GM18498 (cell line): ENCODE measurements at regions not wholly inside any gene's neighbourhood (a gene's known extent, or its start where the extent isn't known, plus 50 kb on each side); places are given as distances from the start of the nearest gene placed in this dataset.
"Not testable (repeated sequence)": the region's sequence is repeated elsewhere in the genome, so short reads cannot be mapped to it uniquely, and the experiment has no call there.

ENCODE experiments used
- ATAC-seq: cut with Tn5 transposase; IDR thresholded peaks from one replicate; pipeline ENCODE4 v1.9.1; 2021; ENCODE audit warnings: mild to moderate bottlenecking, moderate library complexity; ENCODE audit not compliant: unreplicated experiment

DNA sequence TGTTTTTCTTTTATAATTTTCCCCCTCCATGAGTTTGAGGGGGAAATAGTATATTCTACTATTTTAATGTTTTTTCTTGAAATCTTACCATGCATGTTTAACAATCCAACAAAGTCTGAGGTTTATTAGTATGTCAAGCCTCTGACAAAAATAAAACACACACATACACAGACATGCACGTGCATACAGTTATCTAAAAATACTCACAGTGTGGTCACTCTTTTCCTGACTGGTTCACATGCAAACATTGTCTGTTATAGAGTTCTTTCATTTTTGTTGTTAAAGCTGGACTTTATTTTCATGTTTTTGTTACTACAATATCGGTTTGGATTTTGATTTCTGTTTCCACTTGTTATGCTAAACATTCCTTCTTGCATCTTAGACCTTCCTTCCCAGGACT lies 236.6 kb downstream of the MFSD1 start:
- ATAC-seq: peak; percentile 56

DNA sequence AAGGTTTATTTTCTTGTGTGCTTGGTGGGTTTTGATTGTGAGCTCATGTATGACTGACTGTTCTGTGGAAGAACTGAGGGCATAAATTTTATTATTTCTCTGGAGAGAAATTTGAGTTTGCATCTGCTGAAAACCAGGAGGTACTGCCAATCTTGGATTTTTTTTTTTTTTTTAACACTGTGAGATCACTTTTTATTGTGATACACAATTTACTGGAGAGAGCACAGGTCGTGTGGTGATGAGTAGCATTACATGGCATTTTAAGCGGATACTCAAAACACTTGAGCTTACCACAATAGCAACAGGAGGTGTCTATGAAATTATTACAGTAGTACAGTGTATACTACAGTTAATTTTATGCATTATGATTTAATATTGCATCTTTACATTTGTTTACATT lies 237.4 kb downstream of the MFSD1 start:
- ATAC-seq: no peak

DNA sequence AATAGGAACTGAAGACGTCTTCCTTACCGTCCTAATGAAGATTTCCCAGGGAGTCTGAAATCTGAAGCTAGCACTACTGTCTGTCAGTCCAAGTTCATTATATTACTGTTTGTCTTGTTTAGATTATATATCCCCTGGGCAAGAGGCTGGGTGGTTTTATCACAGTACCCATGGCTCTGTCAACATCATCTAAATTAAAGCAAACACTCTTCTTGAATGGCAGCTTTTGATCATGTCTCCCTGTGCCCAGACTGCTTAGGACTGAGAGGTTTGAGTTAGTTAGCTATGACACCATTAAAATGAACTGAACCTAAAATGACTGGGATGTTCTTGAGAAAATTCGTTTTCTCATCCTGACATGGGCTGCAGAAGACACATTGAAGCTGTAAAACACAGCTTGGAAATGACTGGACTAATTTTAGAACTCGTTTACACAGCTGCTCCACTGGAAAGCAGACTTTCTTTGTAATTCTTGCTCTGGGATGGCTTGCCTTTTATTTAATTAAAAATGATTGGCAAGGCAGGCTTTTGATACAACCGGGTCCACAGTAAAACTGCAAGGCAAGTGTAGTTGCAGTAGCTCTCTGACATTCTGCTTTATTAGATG lies 243.5 kb downstream of the MFSD1 start:
- ATAC-seq: no peak

DNA sequence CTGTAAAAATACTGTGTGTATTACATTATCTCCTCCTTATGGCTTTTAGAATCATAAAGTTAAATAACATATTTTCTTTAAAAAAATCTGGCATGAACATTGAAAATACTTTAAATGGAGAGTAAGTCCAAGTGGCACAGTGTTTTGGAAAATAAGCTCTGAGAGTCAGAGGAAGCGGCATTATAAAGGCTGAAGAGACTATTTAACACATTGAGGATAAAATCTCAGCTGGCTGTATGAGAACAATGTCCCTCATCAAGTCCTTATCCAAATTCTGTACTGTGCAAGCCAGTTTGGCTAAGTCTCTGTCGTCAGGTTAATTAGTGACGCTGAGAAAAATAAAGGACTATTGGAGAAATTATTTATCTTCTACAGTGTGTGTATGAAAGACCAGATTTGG lies 245.5 kb downstream of the MFSD1 start:
- no peak for ATAC-seq

DNA sequence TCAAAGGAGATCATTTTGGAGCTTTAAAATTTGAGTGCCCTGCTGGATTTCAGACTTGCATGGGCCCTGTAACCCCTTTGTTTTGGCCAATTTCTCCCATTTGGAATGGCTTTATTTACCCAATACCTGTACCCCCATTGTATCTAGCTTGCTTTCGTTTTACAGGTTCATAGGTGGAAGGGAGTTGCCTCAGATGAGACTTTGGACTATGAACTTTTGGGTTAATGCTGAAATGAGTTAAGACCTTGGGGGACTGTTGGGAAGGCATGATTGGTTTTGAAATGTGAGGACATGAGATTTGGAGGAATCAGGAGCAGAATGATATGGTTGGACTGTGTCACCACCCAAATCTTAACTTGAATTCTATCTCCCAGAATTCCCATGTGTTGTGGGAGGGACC lies 250.6 kb downstream of the MFSD1 start:
- not testable (repeated sequence) for ATAC-seq

DNA sequence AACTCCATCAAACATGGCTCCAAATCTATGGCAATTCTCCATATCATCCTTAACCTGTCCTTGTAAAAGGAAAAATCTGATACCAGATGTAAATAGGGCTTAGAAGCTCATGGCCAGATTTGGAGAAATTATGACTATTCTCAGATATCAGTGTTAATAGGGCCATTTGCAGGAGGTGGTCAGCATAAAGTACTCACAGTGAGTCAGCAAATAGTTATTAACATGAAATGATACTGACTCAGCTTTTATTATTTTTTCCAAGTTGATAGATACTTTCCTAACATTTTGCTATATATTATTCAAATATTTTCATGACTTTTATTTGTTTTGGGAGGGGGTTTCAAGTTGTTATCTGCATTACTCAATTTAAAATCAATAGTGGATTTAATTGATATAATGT lies 255.8 kb downstream of the MFSD1 start:
- ATAC-seq: no peak

DNA sequence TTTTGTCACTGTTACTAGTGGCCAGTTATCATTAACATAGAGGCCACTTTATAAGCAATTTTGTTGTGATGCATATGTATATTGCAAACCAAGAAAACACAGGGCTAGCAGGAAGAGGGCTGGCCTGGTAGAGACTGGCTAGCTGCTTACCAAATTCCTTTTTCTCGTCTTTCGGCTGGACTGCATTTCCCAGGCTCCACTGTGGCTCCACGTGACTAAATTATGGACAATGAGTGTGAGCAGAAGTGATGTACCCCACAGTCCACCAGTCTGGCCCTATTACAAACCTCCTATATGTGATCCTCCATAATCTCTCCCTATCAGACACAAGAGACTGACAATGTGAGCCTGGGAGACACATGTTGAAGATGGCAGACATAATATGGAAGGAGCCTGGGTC lies 257.0 kb downstream of the MFSD1 start:
- ATAC-seq: no peak

DNA sequence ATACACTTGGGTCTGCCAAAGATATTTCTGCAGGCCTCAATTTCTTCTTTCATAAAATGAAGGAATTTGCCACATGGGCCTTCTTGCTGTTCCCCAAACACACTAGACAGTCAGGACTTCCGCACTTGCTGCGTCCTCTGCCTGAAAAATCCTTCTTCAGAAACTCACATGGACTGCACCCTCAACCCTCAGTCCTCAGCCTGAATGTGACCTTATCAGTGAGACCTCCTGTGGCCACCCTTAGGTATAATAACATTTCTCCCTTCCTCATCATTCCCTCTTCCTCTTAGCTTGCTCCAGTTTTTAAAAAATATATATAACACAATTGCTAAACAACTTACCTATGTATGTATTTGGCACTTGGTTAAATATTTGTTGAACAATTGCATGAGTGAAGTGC lies 257.5 kb downstream of the MFSD1 start:
- no peak for ATAC-seq

DNA sequence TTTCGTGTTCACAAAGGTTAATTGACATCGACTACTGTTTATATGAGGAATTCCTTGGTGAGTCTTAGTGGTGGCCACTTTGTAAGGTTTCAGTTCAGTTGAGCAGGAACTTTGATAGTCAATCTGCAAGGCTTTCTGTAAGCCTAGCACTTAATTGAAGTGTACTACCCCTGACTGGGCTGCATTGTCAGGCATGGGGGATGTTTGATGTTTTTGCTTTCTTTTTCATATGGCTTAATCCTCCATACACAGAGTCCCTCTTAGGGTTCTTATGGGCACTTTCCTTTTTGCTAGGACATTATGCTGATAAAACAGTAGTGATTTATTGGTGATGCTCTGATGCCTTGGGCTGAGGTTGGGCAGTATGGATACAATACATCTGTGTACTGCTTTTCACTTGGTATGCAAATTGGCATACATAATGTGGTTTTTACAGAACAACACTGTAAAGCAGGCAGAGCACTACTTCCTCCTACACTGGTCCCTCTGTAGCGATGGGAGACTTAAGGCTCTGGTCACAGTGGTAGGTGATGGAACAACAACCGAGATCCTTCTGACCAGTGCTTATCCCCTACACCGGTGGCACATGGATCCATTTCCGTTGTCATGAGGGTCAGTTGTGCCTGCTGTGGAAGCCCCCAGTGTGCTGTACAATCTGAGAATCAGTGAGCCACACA lies 261.0 kb downstream of the MFSD1 start:
- peak; percentile 59 for ATAC-seq

DNA sequence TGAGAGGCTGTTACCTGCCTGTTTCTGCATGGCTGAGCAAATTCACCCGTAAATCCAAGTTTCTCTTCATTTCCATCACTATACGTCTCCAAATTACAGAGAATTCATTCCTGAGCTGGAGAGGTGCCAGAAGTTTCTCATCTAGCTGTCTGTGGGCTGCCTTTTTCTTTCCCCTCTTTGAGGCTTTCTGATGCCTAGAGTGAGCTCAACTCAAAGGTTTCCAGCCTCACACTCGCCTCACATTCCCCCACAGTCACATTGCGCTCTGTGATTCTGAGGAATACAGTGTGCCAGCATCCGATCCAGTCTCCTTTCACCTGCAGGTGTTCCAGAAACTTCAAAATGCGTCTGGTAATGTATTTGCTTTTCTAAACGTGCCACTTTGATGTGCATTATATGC lies 267.2 kb downstream of the MFSD1 start, which contains the start of gene IQCJ:
TSS of gene IQCJ (plus strand) at position 229 of the 400 bp plus-strand sequence.
- no peak for ATAC-seq

DNA sequence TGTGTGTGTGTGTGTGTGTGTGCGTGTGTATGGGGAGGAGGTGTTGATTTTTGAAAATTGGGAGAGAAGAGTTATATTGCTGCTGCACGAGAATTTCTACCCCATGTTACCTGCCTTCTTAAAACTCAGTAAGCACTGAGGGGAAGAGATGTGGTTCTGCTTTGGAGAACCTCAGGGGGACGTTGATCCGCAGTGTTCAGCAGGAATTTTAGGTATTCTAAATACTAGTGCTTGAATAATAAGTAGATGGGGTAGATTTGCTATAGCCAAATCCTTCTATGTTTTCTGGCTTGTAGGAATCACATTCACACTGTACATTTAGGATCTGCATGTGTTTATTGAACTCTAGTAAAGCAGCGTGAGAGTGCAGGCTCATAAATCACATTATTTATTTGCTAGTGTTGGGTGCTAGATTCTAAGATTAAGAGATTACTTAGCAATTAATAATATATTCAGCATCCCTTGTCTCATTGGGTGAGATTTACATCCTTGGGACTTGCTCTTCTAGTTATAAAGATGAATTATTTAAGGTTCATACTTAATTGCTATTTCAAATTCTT lies 268.1 kb downstream of the MFSD1 start:
- ATAC-seq: no peak

DNA sequence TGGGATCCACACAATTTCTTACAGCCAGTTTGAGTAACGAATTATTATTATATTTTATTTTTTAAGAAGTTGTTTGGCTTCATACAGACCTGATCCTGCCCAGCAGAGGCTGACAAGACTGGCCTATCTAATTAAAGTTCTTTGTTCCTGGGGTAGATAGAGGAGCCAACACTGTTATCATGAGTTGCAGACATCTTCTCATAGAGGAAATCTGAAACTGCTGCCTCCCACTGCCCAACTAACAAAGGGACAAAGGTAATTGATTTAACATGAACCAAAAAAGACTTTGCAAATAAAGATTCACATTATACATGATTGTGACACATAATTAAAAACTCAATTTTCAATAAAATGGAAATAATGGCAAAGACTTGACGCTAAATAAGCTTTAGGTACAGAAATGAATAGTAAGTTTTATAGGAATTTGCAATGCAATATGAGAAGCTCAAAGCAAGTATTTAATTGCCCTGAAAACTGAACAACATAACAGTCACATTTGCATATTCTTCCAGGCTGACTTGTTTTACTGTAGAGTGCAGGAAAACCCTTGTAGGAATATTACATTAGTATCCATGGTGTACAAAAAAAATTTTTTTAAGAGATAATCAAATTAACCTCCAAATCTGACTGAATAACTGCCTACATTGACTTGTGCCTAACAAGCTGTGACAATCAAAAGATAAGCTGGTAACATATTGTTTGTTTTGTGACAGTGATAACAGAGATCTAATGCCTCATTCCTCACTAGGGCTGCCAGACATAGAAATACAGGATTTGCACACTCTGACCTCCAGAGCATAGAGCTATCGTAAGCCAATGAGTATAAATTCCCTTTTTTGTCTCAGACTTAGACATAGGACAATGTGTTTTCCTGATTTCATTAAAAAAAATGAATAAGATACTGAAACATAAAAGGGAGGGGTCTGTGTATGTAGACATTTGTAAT lies 273.2 kb downstream of the MFSD1 start:
- ATAC-seq: no peak

DNA sequence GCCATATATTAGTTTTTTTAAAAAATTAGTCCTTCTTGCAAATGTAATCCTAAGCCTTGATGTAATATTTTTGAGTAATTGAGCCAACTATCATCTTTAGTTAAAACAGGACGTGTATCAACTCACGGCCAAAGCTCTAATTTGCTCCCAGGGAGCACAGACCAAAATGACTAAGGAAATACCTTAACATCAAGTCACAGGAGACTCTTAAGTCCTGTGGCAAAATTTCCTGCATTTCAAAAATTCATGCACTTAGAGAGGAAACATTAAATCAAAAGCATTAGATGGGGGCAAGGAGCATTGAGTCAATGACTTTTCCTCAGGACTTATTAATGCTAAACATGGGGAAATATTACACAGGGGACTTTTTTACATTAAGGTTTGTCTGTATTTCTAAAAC lies 276.0 kb downstream of the MFSD1 start:
- ATAC-seq: no peak

DNA sequence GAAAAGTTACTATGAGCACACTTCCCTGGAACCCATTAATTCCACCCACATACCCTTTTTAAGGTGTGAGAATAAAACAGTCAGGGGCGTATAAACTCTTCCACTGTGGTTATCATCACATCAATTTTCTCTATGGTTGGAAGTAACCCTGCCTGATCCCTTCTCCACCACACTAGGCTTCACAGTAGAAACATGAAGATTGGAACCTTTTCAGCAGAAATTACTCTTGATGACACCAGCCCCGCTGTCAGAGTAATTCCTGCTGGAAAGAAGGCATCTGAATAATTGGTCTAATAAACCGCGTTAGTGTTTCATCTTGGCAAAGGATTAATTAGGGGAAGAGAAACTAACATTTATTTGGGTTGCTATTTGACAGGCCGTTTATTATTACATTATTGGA lies 278.4 kb downstream of the MFSD1 start:
- no peak for ATAC-seq

DNA sequence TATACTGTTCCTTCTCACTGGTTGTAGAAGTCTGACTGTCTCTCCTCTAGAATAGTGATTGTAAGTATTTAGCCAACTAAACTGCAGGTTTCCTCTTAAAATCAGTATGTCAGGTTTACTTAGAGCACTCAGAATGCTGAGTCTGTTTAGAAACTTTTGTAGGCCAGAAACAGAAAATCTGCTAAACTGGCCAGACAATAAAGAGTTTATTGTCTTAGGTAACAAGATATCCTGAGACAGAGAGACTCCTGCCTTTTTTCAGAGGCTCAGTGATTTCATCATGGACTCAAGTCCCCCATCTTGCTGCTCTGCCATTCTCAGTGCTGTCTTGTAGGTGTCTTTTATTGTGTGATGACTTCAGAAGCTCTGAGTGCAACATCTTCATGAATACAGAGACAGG lies 279.0 kb downstream of the MFSD1 start:
- ATAC-seq: no peak

DNA sequence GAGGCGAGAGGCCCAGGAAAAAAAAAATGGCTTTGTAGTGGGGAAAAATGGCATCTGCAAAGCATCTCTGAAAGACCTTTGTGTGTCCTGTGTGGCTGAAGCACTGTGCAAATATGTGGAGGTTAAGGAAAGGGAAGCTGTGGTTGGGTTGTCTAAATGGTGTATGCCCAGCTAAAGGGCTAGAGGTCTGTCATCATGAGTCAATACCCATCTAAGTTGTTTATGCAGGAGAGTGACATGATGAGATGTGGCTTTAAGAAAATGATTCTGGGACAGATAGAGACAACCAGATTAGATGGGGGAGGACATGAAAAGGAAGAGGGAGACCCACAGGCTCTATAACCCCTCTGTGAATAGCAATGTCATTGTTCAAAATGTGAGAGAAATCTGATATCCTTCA lies 280.7 kb downstream of the MFSD1 start:
- ATAC-seq: no peak

DNA sequence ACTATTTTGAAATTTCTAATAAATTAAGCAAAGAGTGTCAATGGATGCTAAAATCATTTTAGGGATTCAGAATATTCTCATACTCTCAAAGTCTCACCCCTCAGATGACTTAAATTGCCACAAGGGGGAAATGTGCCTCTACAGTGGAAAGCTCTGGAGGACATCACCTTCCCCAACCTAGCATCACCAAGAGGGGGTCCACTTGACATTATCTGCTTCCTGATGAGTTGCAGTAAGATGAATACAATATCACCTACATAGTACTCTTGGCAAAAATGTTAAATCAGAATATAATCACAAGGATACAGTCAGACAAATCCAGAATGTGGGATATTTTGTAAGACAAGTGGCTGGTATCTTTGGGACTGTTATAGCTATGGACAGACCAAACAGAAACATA lies 290.1 kb downstream of the MFSD1 start:
- ATAC-seq: no peak

DNA sequence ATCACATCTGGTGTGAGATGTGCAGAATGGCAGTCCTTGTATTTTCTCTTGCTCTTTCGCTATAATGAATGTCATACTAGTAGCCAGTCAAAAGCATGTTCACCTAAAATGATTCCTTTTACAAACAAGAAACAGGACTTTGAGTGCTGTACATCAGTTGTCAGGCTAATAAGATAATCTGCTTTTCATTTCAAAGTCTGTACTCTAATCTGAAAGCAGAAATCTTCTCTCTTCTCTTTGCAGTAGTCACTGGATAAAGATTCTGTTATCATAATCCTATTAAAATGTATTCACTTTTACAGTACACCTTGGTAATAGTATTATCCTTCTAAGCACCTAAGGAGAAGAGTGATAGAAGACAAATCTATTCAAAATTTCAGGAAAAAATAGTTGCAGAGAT lies 300.1 kb downstream of the MFSD1 start:
- ATAC-seq: no peak

DNA sequence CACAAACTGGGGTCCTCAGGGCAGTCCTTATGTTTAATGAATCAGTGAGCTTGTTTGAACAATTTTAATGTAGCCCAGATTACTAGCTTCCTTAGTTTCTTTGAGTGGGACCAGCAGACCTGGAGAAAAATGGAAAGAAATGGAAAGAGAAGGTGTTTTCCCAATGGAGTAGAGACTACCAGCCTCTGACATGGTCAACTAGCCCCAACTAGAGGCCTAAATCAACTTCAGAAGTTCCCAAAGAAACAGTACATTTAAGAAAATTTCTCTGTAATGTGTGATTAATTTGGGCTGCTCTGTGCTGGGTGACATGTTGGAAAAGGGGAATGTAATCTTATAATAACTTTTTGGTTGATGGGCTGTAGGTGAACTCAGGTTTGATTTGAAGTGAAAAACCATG lies 310.9 kb downstream of the MFSD1 start:
- ATAC-seq: no peak

DNA sequence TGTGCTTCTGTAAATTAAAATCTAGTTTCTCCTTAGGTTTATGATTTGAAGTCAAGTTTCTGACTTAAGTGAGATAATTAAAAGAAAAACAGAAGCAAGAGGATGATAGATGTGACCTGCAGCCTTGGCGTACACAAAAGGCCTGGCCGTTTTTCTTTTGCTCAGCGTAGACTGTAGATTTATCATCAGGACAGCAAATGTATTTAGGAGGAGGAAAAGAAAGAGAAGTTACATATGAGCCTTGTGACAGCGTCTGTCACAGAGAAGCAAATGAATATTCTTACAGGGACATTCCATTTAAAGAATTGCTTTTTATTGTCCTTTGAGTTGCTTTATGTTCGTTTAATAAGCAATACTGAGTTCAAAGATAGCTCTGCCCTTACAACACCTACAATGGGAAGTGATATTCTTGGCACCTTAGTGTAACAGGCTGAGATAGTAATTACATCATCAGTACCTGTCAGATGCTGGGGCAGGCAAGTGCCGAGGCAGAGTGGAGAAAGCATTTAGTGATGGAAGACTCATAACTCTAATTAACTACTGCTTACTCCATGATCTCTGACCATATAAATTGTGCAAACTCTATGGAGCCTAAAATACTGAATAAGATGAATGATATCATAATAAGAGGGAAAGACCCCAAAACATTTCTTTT lies 311.5 kb downstream of the MFSD1 start:
- no peak for ATAC-seq

DNA sequence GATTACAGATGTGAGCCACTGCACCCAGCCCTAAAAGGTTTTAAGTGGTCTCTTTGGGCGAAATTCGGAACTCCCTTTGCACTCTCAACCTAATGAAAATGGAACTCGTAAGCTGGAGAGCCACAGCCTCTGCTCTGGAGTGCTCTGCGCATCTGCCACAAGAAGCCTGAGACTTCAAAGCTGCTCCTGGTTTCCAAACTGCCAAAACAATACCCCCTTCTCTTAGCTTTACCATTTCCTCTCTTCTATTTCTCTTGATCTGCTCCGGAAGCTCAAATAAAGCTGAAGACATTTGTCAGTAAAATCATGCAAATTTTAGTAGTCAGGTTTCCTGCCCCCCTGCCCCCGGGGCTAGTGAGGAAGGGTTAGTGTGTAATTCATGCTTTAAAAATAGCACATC lies 312.7 kb downstream of the MFSD1 start:
- ATAC-seq: no peak
